Upper lobe of right lung (tissue), 1 donor: ENCODE measurements at regions not wholly inside any gene's neighbourhood (a gene's known extent, or its start where the extent isn't known, plus 50 kb on each side); places are given as distances from the start of the nearest gene placed in this dataset.

ENCODE experiments used
- ATAC-seq: fragments of 200-7000 bp; cut with Tn5 transposase; one replicate; pipeline ENCODE4 v1.9.1; 2020; ENCODE audit warnings: mild to moderate bottlenecking, moderate library complexity
- DNase-seq: peaks from one replicate; pipeline ENCODE4 v3.0.0-alpha.2; 2020
- H3K27ac ChIP-seq: fragments of 200-600 bp; one replicate; pipeline ENCODE4 v1.8.0; 2022
- H3K27me3 ChIP-seq: fragments of 200-600 bp; one replicate; pipeline ENCODE4 v1.8.0; 2022; ENCODE audit warnings: mild to moderate bottlenecking
- H3K36me3 ChIP-seq: fragments of 200-600 bp; one replicate; pipeline ENCODE4 v1.8.0; 2022
- H3K4me1 ChIP-seq: fragments of 200-600 bp; one replicate; pipeline ENCODE4 v1.8.0; 2022
- H3K4me3 ChIP-seq: fragments of 200-600 bp; one replicate; pipeline ENCODE4 v1.8.0; 2022; ENCODE audit warnings: mild to moderate bottlenecking
- H3K9me3 ChIP-seq: fragments of 200-600 bp; one replicate; pipeline ENCODE4 v1.8.0; 2022
- CTCF ChIP-seq: fragments of 200-600 bp; IDR thresholded peaks from one replicate; pipeline ENCODE4 v1.8.0; 2022; ENCODE audit warnings: antibody characterized with exemption
- intact Hi-C: fragments of 100-400 bp; cut with DNase I; formaldehyde crosslinking; loops from one replicate; pipeline ENCODE4 v1.11.0; 2022
- donor health status: DM: no; HTN: yes; CAD: no; lungs with severe emphysema.

GRCh38 chr10:14414901-14415300, 84.2 kb upstream of the FRMD4A start:
- DNase-seq (no peak), ATAC-seq (no peak)
- intact Hi-C loops = no loop called here

GRCh38 chr10:14413523-14413922, 82.8 kb upstream of the FRMD4A start:
- intact Hi-C loops = no loop called here
- ATAC-seq = no peak
- H3K9me3 ChIP-seq = no peaks in the 10 kb centered on the region
- no peak for TF ChIP-seq CTCF
- H3K27ac ChIP-seq = no peak overlapping the region
- H3K4me1 ChIP-seq = no peaks in the 10 kb centered on the region
- no peaks in the 10 kb centered on the region for H3K36me3 ChIP-seq
- H3K27me3 ChIP-seq = no peaks in the 10 kb centered on the region
- H3K4me3 ChIP-seq = no peak overlapping the region
- no peak for DNase-seq

More at GRCh38 chr10:14414901-14415300, 84.2 kb upstream of the FRMD4A start:
- H3K4me3 ChIP-seq = no peak overlapping the region
- H3K36me3 ChIP-seq = no peaks in the 10 kb centered on the region
- no peaks in the 10 kb centered on the region for H3K4me1 ChIP-seq
- no peak for TF ChIP-seq CTCF
- no peaks in the 10 kb centered on the region for H3K27me3 ChIP-seq
- H3K27ac ChIP-seq = no peak overlapping the region
- H3K9me3 ChIP-seq = no peaks in the 10 kb centered on the region

- ATAC-seq (no peak), DNase-seq (no peak)
- Histone ChIP-seq H3K36me3 (no peaks in the 10 kb centered on the region), H3K9me3 (no peaks in the 10 kb centered on the region), H3K27ac (no peak overlapping the region), H3K4me3 (no peak overlapping the region), H3K27me3 (no peaks in the 10 kb centered on the region), H3K4me1 (no peaks in the 10 kb centered on the region)
- no peak for TF ChIP-seq CTCF
- intact Hi-C loops = no loop called here
Observed at GRCh38 chr10:14412624-14413023, 81.9 kb upstream of the FRMD4A start.

- no peak overlapping the region for H3K27ac ChIP-seq
- no peak for TF ChIP-seq CTCF
- DNase-seq = no peak
- H3K9me3 ChIP-seq = no peaks in the 10 kb centered on the region
- intact Hi-C loops = no loop called here
- no peak for ATAC-seq
- no peak overlapping the region for H3K4me3 ChIP-seq
- H3K27me3 ChIP-seq = peaks cover 4% of the 10 kb centered on the region
- no peaks in the 10 kb centered on the region for H3K4me1 ChIP-seq
- no peaks in the 10 kb centered on the region for H3K36me3 ChIP-seq
Observed at GRCh38 chr10:14409856-14410458, 79.2 kb upstream of the FRMD4A start.

GRCh38 chr10:14409247-14409646, 78.5 kb upstream of the FRMD4A start:
- no peaks in the 10 kb centered on the region for H3K9me3 ChIP-seq
- no peak for ATAC-seq
- TF ChIP-seq CTCF = no peak
- peaks cover 4% of the 10 kb centered on the region for H3K27me3 ChIP-seq
- H3K36me3 ChIP-seq = no peaks in the 10 kb centered on the region
- intact Hi-C loops = no loop called here
- DNase-seq = no peak
- H3K4me1 ChIP-seq = no peaks in the 10 kb centered on the region
- H3K4me3 ChIP-seq = no peak overlapping the region
- no peak overlapping the region for H3K27ac ChIP-seq

- intact Hi-C loops = no loop called here
- DNase-seq = no peak
- Histone ChIP-seq H3K27me3 (peaks cover 4% of the 10 kb centered on the region), H3K9me3 (no peaks in the 10 kb centered on the region), H3K27ac (no peak overlapping the region), H3K4me3 (no peak overlapping the region), H3K4me1 (no peaks in the 10 kb centered on the region), H3K36me3 (no peaks in the 10 kb centered on the region)
- TF ChIP-seq CTCF = no peak
- no peak for ATAC-seq
Observed at GRCh38 chr10:14408139-14408538, 77.4 kb upstream of the FRMD4A start.
